Astrocyte (in vitro differentiated cells and primary cell): ENCODE measurements at regions not wholly inside any gene's neighbourhood (a gene's known extent, or its start where the extent isn't known, plus 50 kb on each side); places are given as distances from the start of the nearest gene placed in this dataset.

Source experiments
- CTCF ChIP-seq: IDR thresholded peaks from 2 replicates; pipeline ENCODE4 v1.5.1; 2011; ENCODE audit warnings: low read depth, mild to moderate bottlenecking, inconsistent platforms, low read length, moderate library complexity; ENCODE audit not compliant: insufficient read depth
- EZH2 ChIP-seq: IDR thresholded peaks from 2 replicates; pipeline ENCODE4 v1.6.1; 2012; ENCODE audit warnings: mild to moderate bottlenecking, low read length, inconsistent platforms; ENCODE audit not compliant: insufficient read depth

- TF ChIP-seq CTCF (no peak), EZH2 (no peak)
Measured at GRCh38 chr2:60321816-60322215, 231.6 kb downstream of the BCL11A start.
